ENCODE measurements at regions not wholly inside any gene's neighbourhood (a gene's known extent, or its start where the extent isn't known, plus 50 kb on each side); places are given as distances from the start of the nearest gene placed in this dataset.

GRCh38 chr1:191096405-191096804 lies 618.7 kb upstream of the BRINP3 start:
- Mint-ChIP-seq H3K36me3 (ENCODE audit: low read depth) (no peaks in the 10 kb centered on the region), H3K4me1 (no peaks in the 10 kb centered on the region), H3K27ac (no peak overlapping the region), H3K4me3 (no peak overlapping the region), H3K9me3 (peaks cover 2% of the 10 kb centered on the region), H3K27me3 (no peaks in the 10 kb centered on the region)
- ChIA-PET CTCF (no interaction called here), POLR2A (no interaction called here)
- no peak for DNase-seq

- no peak for DNase-seq
- H3K9me3 Mint-ChIP-seq, result peaks cover 2% of the 10 kb centered on the region
- no peaks in the 10 kb centered on the region for H3K36me3 Mint-ChIP-seq (ENCODE audit: low read depth)
- CTCF ChIA-PET, result no interaction called here
- no peaks in the 10 kb centered on the region for H3K27me3 Mint-ChIP-seq
- POLR2A ChIA-PET, result interaction anchor here (1.0 kb wide), 1 partner anchor 284 kb away, joined by 3 read pairs; no protein-coding TSS in a partner anchor
- no peak overlapping the region for H3K27ac Mint-ChIP-seq
- no peaks in the 10 kb centered on the region for H3K4me1 Mint-ChIP-seq
- no peak overlapping the region for H3K4me3 Mint-ChIP-seq
Measured at GRCh38 chr1:191099696-191100095, 622.0 kb upstream of the BRINP3 start.

GRCh38 chr1:191101960-191102359 lies 624.3 kb upstream of the BRINP3 start:
- H3K9me3 Mint-ChIP-seq, result no peaks in the 10 kb centered on the region
- no peak for DNase-seq
- POLR2A ChIA-PET, result no interaction called here

GRCh38 chr1:191125950-191126349 lies 648.3 kb upstream of the BRINP3 start:
- no peaks in the 10 kb centered on the region for H3K4me1 Mint-ChIP-seq
- H3K36me3 Mint-ChIP-seq (ENCODE audit: low read depth), result no peaks in the 10 kb centered on the region
- no peak overlapping the region for H3K4me3 Mint-ChIP-seq
- DNase-seq, result no peak
- ChIA-PET CTCF (no interaction called here), POLR2A (no interaction called here)
- peaks cover 9% of the 10 kb centered on the region for H3K9me3 Mint-ChIP-seq
- H3K27me3 Mint-ChIP-seq, result no peaks in the 10 kb centered on the region
- H3K27ac Mint-ChIP-seq, result no peak overlapping the region

More at GRCh38 chr1:191101960-191102359, 624.3 kb upstream of the BRINP3 start:
- Mint-ChIP-seq H3K4me3 (no peak overlapping the region), H3K4me1 (no peaks in the 10 kb centered on the region), H3K36me3 (ENCODE audit: low read depth) (no peaks in the 10 kb centered on the region), H3K27ac (no peak overlapping the region), H3K27me3 (no peaks in the 10 kb centered on the region)
- CTCF ChIA-PET, result no interaction called here

- H3K4me1 Mint-ChIP-seq, result no peaks in the 10 kb centered on the region
- H3K36me3 Mint-ChIP-seq (ENCODE audit: low read depth), result no peaks in the 10 kb centered on the region
- POLR2A ChIA-PET, result no interaction called here
- H3K4me3 Mint-ChIP-seq, result no peak overlapping the region
- H3K27ac Mint-ChIP-seq, result no peak overlapping the region
- H3K27me3 Mint-ChIP-seq, result no peaks in the 10 kb centered on the region
- CTCF ChIA-PET, result no interaction called here
- DNase-seq, result no peak
- peaks cover 2% of the 10 kb centered on the region for H3K9me3 Mint-ChIP-seq
Measured at GRCh38 chr1:191134796-191135195, 657.1 kb upstream of the BRINP3 start.

GRCh38 chr1:191140038-191140437 lies 662.4 kb upstream of the BRINP3 start:
- POLR2A ChIA-PET, result no interaction called here

GRCh38 chr1:191142748-191143147 lies 665.1 kb upstream of the BRINP3 start:
- Mint-ChIP-seq H3K4me1 (no peaks in the 10 kb centered on the region), H3K36me3 (ENCODE audit: low read depth) (no peaks in the 10 kb centered on the region), H3K4me3 (no peak overlapping the region), H3K9me3 (peaks cover 5% of the 10 kb centered on the region), H3K27ac (no peak overlapping the region), H3K27me3 (no peaks in the 10 kb centered on the region)
- POLR2A ChIA-PET, result no interaction called here
- CTCF ChIA-PET, result no interaction called here
- no peak for DNase-seq

More at GRCh38 chr1:191140038-191140437, 662.4 kb upstream of the BRINP3 start:
- no peak for DNase-seq
- H3K27ac Mint-ChIP-seq, result no peak overlapping the region
- CTCF ChIA-PET, result no interaction called here
- H3K9me3 Mint-ChIP-seq, result no peaks in the 10 kb centered on the region
- H3K27me3 Mint-ChIP-seq, result no peaks in the 10 kb centered on the region
- no peaks in the 10 kb centered on the region for H3K4me1 Mint-ChIP-seq
- no peaks in the 10 kb centered on the region for H3K36me3 Mint-ChIP-seq (ENCODE audit: low read depth)
- no peak overlapping the region for H3K4me3 Mint-ChIP-seq

- POLR2A ChIA-PET, result no interaction called here
Measured at GRCh38 chr1:191145834-191146233, 668.2 kb upstream of the BRINP3 start.

GRCh38 chr1:191151321-191151807 lies 673.7 kb upstream of the BRINP3 start:
- Mint-ChIP-seq H3K9me3 (peaks cover 9% of the 10 kb centered on the region), H3K27ac (no peak overlapping the region), H3K4me3 (no peak overlapping the region), H3K27me3 (no peaks in the 10 kb centered on the region), H3K4me1 (no peaks in the 10 kb centered on the region), H3K36me3 (ENCODE audit: low read depth) (no peaks in the 10 kb centered on the region)
- ChIA-PET POLR2A (no interaction called here), CTCF (no interaction called here)
- DNase-seq, result no peak

More at GRCh38 chr1:191145834-191146233, 668.2 kb upstream of the BRINP3 start:
- H3K4me1 Mint-ChIP-seq, result no peaks in the 10 kb centered on the region
- H3K9me3 Mint-ChIP-seq, result peaks cover 9% of the 10 kb centered on the region
- no peaks in the 10 kb centered on the region for H3K36me3 Mint-ChIP-seq (ENCODE audit: low read depth)
- CTCF ChIA-PET, result no interaction called here
- H3K4me3 Mint-ChIP-seq, result no peak overlapping the region
- H3K27me3 Mint-ChIP-seq, result no peaks in the 10 kb centered on the region
- no peak for DNase-seq
- H3K27ac Mint-ChIP-seq, result no peak overlapping the region

GRCh38 chr1:191152776-191153175 lies 675.1 kb upstream of the BRINP3 start:
- Mint-ChIP-seq H3K4me1 (no peaks in the 10 kb centered on the region), H3K4me3 (no peak overlapping the region), H3K36me3 (ENCODE audit: low read depth) (no peaks in the 10 kb centered on the region), H3K27ac (no peak overlapping the region), H3K9me3 (peaks cover 9% of the 10 kb centered on the region), H3K27me3 (no peaks in the 10 kb centered on the region)
- DNase-seq, result no peak
- CTCF ChIA-PET, result no interaction called here
- POLR2A ChIA-PET, result no interaction called here

- no peaks in the 10 kb centered on the region for H3K4me1 Mint-ChIP-seq
- peaks cover 9% of the 10 kb centered on the region for H3K9me3 Mint-ChIP-seq
- ChIA-PET POLR2A (no interaction called here), CTCF (no interaction called here)
- H3K27ac Mint-ChIP-seq, result no peak overlapping the region
- no peak overlapping the region for H3K4me3 Mint-ChIP-seq
- no peaks in the 10 kb centered on the region for H3K36me3 Mint-ChIP-seq (ENCODE audit: low read depth)
- no peaks in the 10 kb centered on the region for H3K27me3 Mint-ChIP-seq
- no peak for DNase-seq
Measured at GRCh38 chr1:191155178-191155577, 677.5 kb upstream of the BRINP3 start.

- Mint-ChIP-seq H3K9me3 (peaks cover 3% of the 10 kb centered on the region), H3K27ac (no peak overlapping the region), H3K27me3 (no peaks in the 10 kb centered on the region), H3K4me1 (no peaks in the 10 kb centered on the region), H3K36me3 (ENCODE audit: low read depth) (no peaks in the 10 kb centered on the region), H3K4me3 (no peak overlapping the region)
- ChIA-PET POLR2A (no interaction called here), CTCF (no interaction called here)
- no peak for DNase-seq
Measured at GRCh38 chr1:191160837-191161236, 683.2 kb upstream of the BRINP3 start.

GRCh38 chr1:191162762-191163161 lies 685.1 kb upstream of the BRINP3 start:
- no peaks in the 10 kb centered on the region for H3K4me1 Mint-ChIP-seq
- H3K9me3 Mint-ChIP-seq, result peaks cover 3% of the 10 kb centered on the region
- H3K27me3 Mint-ChIP-seq, result no peaks in the 10 kb centered on the region
- H3K4me3 Mint-ChIP-seq, result no peak overlapping the region
- no peak overlapping the region for H3K27ac Mint-ChIP-seq
- POLR2A ChIA-PET, result no interaction called here
- no peak for DNase-seq
- CTCF ChIA-PET, result no interaction called here
- no peaks in the 10 kb centered on the region for H3K36me3 Mint-ChIP-seq (ENCODE audit: low read depth)

- Mint-ChIP-seq H3K4me1 (no peaks in the 10 kb centered on the region), H3K36me3 (ENCODE audit: low read depth) (no peaks in the 10 kb centered on the region), H3K27ac (no peak overlapping the region), H3K27me3 (no peaks in the 10 kb centered on the region), H3K9me3 (peaks cover 3% of the 10 kb centered on the region), H3K4me3 (no peak overlapping the region)
- ChIA-PET POLR2A (no interaction called here), CTCF (no interaction called here)
- no peak for DNase-seq
Measured at GRCh38 chr1:191163621-191164020, 686.0 kb upstream of the BRINP3 start.

GRCh38 chr1:191174298-191174697 lies 696.6 kb upstream of the BRINP3 start:
- DNase-seq, result no peak
- no peak overlapping the region for H3K4me3 Mint-ChIP-seq
- H3K4me1 Mint-ChIP-seq, result peaks cover 5% of the 10 kb centered on the region
- no peak overlapping the region for H3K27ac Mint-ChIP-seq
- H3K36me3 Mint-ChIP-seq (ENCODE audit: low read depth), result no peaks in the 10 kb centered on the region
- ChIA-PET CTCF (no interaction called here), POLR2A (no interaction called here)
- no peaks in the 10 kb centered on the region for H3K27me3 Mint-ChIP-seq
- no peaks in the 10 kb centered on the region for H3K9me3 Mint-ChIP-seq
